ENCODE measurements at regions not wholly inside any gene's neighbourhood (a gene's known extent, or its start where the extent isn't known, plus 50 kb on each side); places are given as distances from the start of the nearest gene placed in this dataset.

DNA sequence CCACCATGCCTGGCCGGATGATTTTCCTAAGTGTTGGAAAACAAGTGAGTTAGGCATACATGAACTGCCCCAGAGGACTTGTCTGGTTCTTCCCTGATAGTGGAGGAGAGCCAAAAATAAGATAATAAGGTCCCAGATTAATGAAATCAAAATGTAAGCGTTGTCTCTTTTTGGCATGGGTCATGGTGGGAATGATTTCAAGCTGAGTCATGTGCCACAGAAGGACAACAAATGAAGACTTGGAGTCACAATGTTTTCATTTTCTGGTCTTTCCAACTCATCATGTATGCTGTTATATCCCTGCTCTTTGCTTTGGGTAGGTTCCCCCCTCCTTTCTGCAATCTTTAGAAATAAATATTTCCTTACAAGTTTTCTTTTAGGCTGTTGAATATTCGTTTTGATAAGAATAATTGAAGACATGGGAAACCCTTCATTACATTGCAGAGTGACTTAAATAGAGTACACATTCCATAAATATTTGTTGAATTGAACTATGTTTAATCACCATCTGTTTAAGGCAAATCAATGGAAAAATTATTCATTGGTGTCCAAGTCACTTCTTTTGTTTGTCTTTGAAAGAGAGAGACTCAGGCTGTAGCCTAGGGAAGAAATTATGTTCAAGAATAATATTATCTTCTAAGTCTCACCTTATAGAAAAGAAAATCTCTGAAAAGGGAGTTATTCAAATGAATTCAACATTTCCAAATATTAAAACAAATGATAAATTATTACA, 196.3 kb downstream of the CSNK1G3 start:
- no peak overlapping the region for H3K4me3 ChIP-seq (ENCODE audit: insufficient read depth, low read length)
- DNase-seq (ENCODE audit: insufficient read length, low spot score, missing footprints) = no peak
- H3K4me2 ChIP-seq (ENCODE audit: insufficient read depth, low read length) = peak overlapping the region; percentile 18
- H3K79me2 ChIP-seq (ENCODE audit: insufficient read depth, low read length) = no peaks in the 10 kb centered on the region
- no peak overlapping the region for H2AFZ ChIP-seq (ENCODE audit: low read length)
- no peaks in the 10 kb centered on the region for H3K9me3 ChIP-seq (ENCODE audit: low read depth, low read length)
- H3K27me3 ChIP-seq (ENCODE audit: insufficient read depth, low read length) = no peaks in the 10 kb centered on the region
- H3K36me3 ChIP-seq (ENCODE audit: insufficient read depth, low read length) = no peaks in the 10 kb centered on the region
- H3K4me1 ChIP-seq (ENCODE audit: insufficient read depth, low read length) = peaks cover 26% of the 10 kb centered on the region
- H3K27ac ChIP-seq (ENCODE audit: low read depth, low read length) = peak overlapping the region; percentile 63
- TF ChIP-seq, protein P1, sequence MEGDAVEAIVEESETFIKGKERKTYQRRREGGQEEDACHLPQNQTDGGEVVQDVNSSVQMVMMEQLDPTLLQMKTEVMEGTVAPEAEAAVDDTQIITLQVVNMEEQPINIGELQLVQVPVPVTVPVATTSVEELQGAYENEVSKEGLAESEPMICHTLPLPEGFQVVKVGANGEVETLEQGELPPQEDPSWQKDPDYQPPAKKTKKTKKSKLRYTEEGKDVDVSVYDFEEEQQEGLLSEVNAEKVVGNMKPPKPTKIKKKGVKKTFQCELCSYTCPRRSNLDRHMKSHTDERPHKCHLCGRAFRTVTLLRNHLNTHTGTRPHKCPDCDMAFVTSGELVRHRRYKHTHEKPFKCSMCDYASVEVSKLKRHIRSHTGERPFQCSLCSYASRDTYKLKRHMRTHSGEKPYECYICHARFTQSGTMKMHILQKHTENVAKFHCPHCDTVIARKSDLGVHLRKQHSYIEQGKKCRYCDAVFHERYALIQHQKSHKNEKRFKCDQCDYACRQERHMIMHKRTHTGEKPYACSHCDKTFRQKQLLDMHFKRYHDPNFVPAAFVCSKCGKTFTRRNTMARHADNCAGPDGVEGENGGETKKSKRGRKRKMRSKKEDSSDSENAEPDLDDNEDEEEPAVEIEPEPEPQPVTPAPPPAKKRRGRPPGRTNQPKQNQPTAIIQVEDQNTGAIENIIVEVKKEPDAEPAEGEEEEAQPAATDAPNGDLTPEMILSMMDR (IDR thresholded peaks at IDR 0.05; ENCODE audit: extremely low read depth, low read depth, low read length) = no peak
- H4K20me1 ChIP-seq (ENCODE audit: insufficient read depth, low read length) = no peaks in the 10 kb centered on the region

DNA sequence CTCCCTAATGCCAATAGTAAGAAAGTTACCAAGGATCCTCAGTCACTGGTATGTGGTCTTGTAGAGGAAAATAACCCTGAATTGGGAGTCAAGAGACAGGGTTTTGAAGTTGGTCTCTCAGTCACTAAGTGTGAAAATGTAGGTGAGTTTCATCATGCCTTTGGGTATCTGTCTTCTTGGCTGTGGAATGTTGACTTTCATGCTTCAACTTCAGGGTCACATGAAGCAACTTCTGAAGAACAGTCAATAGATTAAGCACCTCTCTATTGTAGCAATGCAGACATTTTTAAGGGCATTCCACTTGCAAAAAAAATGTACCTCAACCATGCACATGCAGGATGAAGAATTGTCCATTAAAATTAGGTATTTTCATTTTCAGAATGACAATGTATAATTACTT, 194.6 kb downstream of the CSNK1G3 start:
- peak overlapping the region; percentile 24 for H3K27ac ChIP-seq (ENCODE audit: low read depth, low read length)
- no peaks in the 10 kb centered on the region for H3K27me3 ChIP-seq (ENCODE audit: insufficient read depth, low read length)
- H3K4me2 ChIP-seq (ENCODE audit: insufficient read depth, low read length) = no peak overlapping the region
- peaks cover 31% of the 10 kb centered on the region for H3K4me1 ChIP-seq (ENCODE audit: insufficient read depth, low read length)
- H3K9me3 ChIP-seq (ENCODE audit: low read depth, low read length) = no peaks in the 10 kb centered on the region
- no peaks in the 10 kb centered on the region for H4K20me1 ChIP-seq (ENCODE audit: insufficient read depth, low read length)
- no peak overlapping the region for H2AFZ ChIP-seq (ENCODE audit: low read length)
- H3K4me3 ChIP-seq (ENCODE audit: insufficient read depth, low read length) = no peak overlapping the region
- H3K79me2 ChIP-seq (ENCODE audit: insufficient read depth, low read length) = no peaks in the 10 kb centered on the region
- TF ChIP-seq, protein P1 (IDR thresholded peaks at IDR 0.05; ENCODE audit: extremely low read depth, low read depth, low read length) = no peak
- no peaks in the 10 kb centered on the region for H3K36me3 ChIP-seq (ENCODE audit: insufficient read depth, low read length)
- DNase-seq (ENCODE audit: insufficient read length, low spot score, missing footprints) = no peak

DNA sequence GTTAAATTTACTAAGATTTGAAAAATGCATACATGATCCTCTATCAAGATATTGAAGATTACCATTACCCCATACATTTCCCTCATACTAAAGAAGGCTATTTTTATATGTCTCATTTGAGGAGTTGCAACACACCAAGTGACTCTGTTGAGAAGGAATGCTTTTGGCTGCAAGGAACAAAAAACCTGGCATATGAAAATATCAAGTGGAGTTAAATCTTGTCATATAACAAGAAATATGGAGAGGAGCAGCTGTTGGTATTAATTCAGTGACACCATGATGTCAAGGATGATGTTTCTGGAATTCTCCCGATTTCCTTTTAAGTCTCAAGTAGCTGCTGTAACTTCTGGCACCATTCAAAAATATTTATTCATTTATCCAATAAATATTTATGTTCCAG, 193.8 kb downstream of the CSNK1G3 start:
- Histone ChIP-seq H3K4me3 (ENCODE audit: insufficient read depth, low read length) (no peak overlapping the region), H3K4me2 (ENCODE audit: insufficient read depth, low read length) (no peak overlapping the region), H4K20me1 (ENCODE audit: insufficient read depth, low read length) (no peaks in the 10 kb centered on the region), H3K27ac (ENCODE audit: low read depth, low read length) (peak overlapping the region; percentile 24), H3K4me1 (ENCODE audit: insufficient read depth, low read length) (peaks cover 39% of the 10 kb centered on the region), H3K36me3 (ENCODE audit: insufficient read depth, low read length) (no peaks in the 10 kb centered on the region), H2AFZ (ENCODE audit: low read length) (no peak overlapping the region), H3K9me3 (ENCODE audit: low read depth, low read length) (no peaks in the 10 kb centered on the region), H3K27me3 (ENCODE audit: insufficient read depth, low read length) (no peaks in the 10 kb centered on the region), H3K79me2 (ENCODE audit: insufficient read depth, low read length) (no peaks in the 10 kb centered on the region)
- TF ChIP-seq, protein P1 (IDR thresholded peaks at IDR 0.05; ENCODE audit: extremely low read depth, low read depth, low read length) = no peak
- DNase-seq (ENCODE audit: insufficient read length, low spot score, missing footprints) = no peak

DNA sequence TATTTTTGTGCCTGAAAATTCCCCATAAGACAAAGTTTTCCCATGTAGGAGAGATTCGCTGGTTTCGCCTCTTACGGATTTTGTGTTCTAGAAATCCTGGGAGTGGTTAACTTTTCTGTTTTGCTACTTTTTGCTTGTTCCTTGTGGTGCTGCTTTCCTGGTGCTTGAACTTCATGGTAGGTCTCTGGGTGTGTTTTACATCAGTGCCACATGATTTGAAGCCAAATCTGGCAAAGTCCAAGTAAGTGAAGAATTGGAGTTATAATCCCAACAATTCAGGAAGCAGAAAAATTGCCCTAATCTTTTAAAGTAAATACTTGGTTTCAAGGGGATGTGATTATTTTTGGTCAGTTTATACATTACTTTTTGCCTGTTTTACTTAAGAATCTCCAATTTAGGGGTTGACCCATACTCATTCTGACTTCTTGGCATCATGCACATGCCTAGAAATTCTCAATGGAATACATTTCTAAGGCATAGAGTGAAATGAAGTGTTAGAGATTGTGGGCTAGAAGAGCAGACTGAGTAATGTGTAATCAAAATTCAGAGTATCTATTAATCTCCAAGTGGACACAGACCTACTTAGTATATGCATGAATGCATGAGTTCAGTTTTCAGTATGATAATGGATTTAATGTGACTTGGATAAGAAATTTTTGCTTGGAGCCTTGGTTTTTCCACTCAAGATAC, 189.7 kb downstream of the CSNK1G3 start:
- Histone ChIP-seq H2AFZ (ENCODE audit: low read length) (no peak overlapping the region), H4K20me1 (ENCODE audit: insufficient read depth, low read length) (no peaks in the 10 kb centered on the region), H3K4me2 (ENCODE audit: insufficient read depth, low read length) (no peak overlapping the region), H3K27me3 (ENCODE audit: insufficient read depth, low read length) (no peaks in the 10 kb centered on the region), H3K36me3 (ENCODE audit: insufficient read depth, low read length) (no peaks in the 10 kb centered on the region), H3K4me1 (ENCODE audit: insufficient read depth, low read length) (peaks cover 30% of the 10 kb centered on the region), H3K9me3 (ENCODE audit: low read depth, low read length) (no peaks in the 10 kb centered on the region), H3K4me3 (ENCODE audit: insufficient read depth, low read length) (no peak overlapping the region), H3K27ac (ENCODE audit: low read depth, low read length) (peak overlapping the region; percentile 95), H3K79me2 (ENCODE audit: insufficient read depth, low read length) (no peaks in the 10 kb centered on the region)
- TF ChIP-seq, protein P1 (IDR thresholded peaks at IDR 0.05; ENCODE audit: extremely low read depth, low read depth, low read length) = no peak
- DNase-seq (ENCODE audit: insufficient read length, low spot score, missing footprints) = no peak
